ENCODE measurements at regions not wholly inside any gene's neighbourhood (a gene's known extent, or its start where the extent isn't known, plus 50 kb on each side); places are given as distances from the start of the nearest gene placed in this dataset.

GRCh38 chr9:78472111-78472510, 175.2 kb downstream of the PSAT1 start:
- Mint-ChIP-seq H3K4me3 (no peak overlapping the region), H3K4me1 (no peaks in the 10 kb centered on the region), H3K27me3 (ENCODE audit: low read depth) (no peaks in the 10 kb centered on the region), H3K27ac (ENCODE audit: unreplicated experiment) (no peak overlapping the region), H3K9me3 (no peaks in the 10 kb centered on the region), H3K36me3 (ENCODE audit: low read depth) (no peaks in the 10 kb centered on the region)
- DNase-seq (ENCODE audit: low read depth, low spot score) = no peak
- no peak for TF ChIP-seq CTCF (conservative IDR thresholded peaks at IDR 0.05)

GRCh38 chr9:78479441-78479840, 182.5 kb downstream of the PSAT1 start:
- Mint-ChIP-seq H3K27me3 (ENCODE audit: low read depth) (no peaks in the 10 kb centered on the region), H3K27ac (ENCODE audit: unreplicated experiment) (no peak overlapping the region), H3K36me3 (ENCODE audit: low read depth) (peaks cover 11% of the 10 kb centered on the region), H3K4me1 (no peaks in the 10 kb centered on the region), H3K4me3 (no peak overlapping the region), H3K9me3 (peaks cover 24% of the 10 kb centered on the region)
- DNase-seq (ENCODE audit: low read depth, low spot score) = no peak
- no peak for TF ChIP-seq CTCF (conservative IDR thresholded peaks at IDR 0.05)

GRCh38 chr9:78486661-78487060, 189.7 kb downstream of the PSAT1 start:
- Mint-ChIP-seq H3K27ac (ENCODE audit: unreplicated experiment) (no peak overlapping the region), H3K4me3 (no peak overlapping the region), H3K36me3 (ENCODE audit: low read depth) (peaks cover 8% of the 10 kb centered on the region), H3K4me1 (peaks cover 4% of the 10 kb centered on the region), H3K27me3 (ENCODE audit: low read depth) (no peaks in the 10 kb centered on the region), H3K9me3 (peaks cover 12% of the 10 kb centered on the region)
- DNase-seq (ENCODE audit: low read depth, low spot score) = no peak
- no peak for TF ChIP-seq CTCF (conservative IDR thresholded peaks at IDR 0.05)

- Mint-ChIP-seq H3K27me3 (ENCODE audit: low read depth) (no peaks in the 10 kb centered on the region), H3K4me3 (no peak overlapping the region), H3K27ac (ENCODE audit: unreplicated experiment) (no peak overlapping the region), H3K9me3 (peaks cover 3% of the 10 kb centered on the region), H3K36me3 (ENCODE audit: low read depth) (no peaks in the 10 kb centered on the region), H3K4me1 (peaks cover 9% of the 10 kb centered on the region)
- DNase-seq (ENCODE audit: low read depth, low spot score) = no peak
- TF ChIP-seq CTCF (conservative IDR thresholded peaks at IDR 0.05) = no peak
These were observed 193.3 kb downstream of the PSAT1 start for GRCh38 chr9:78490231-78490630.

GRCh38 chr9:78491402-78491801, 194.5 kb downstream of the PSAT1 start:
- no peak overlapping the region for H3K27ac Mint-ChIP-seq (ENCODE audit: unreplicated experiment)
- no peak for DNase-seq (ENCODE audit: low read depth, low spot score)
- peaks cover 9% of the 10 kb centered on the region for H3K4me1 Mint-ChIP-seq
- no peaks in the 10 kb centered on the region for H3K36me3 Mint-ChIP-seq (ENCODE audit: low read depth)
- H3K4me3 Mint-ChIP-seq = no peak overlapping the region
- H3K27me3 Mint-ChIP-seq (ENCODE audit: low read depth) = no peaks in the 10 kb centered on the region
- H3K9me3 Mint-ChIP-seq = peaks cover 3% of the 10 kb centered on the region
- TF ChIP-seq CTCF (conservative IDR thresholded peaks at IDR 0.05) = no peak

Data from neural crest cell (in vitro differentiated cells).